Non-pigmented ciliary epithelial cell (primary cell): ENCODE measurements at regions not wholly inside any gene's neighbourhood (a gene's known extent, or its start where the extent isn't known, plus 50 kb on each side); places are given as distances from the start of the nearest gene placed in this dataset.

ENCODE experiments used
- DNase-seq: peaks from one replicate; pipeline ENCODE4 v3.0.0-alpha.2; 2010; ENCODE audit warnings: low read depth

DNA sequence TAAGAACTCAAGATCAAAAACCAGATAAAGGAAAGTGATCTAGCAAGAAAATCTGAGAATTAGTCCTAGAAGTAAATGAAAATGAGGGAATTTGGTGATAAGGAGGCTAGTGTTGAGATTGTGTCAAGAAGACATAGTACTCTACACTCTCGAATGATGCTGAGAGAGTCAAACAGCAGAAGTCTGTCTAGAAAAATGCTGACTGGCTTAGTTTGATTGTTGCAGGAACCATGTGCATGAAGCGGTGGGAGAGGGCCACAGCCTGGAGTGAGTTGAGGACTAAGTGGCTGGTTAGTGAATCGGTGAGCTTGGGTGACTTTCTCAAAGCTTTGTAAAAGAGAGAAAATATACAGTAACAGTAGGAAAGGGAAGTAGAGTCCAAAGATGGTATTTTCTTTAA lies 124.5 kb downstream of the LRIG3 start:
- no peak for DNase-seq

DNA sequence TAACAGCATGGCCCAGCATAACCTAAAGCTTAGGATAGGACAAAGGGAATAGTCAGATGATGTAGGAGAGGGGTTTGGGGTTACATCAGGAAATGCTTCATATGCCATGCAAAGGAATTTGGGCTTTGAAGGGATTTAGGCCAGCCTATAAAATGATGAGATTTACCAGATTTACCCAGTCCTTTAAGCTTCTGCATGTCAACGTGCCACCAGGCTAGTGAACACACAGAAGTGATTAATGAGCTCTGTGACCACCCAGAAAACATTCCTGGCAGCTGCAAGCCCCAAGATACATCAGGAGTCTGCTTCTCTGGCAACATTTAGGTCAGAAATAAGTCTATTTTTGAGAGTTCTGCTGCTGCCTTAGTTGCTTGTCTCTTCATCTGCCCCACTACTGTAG lies 118.3 kb downstream of the LRIG3 start:
- no peak for DNase-seq

DNA sequence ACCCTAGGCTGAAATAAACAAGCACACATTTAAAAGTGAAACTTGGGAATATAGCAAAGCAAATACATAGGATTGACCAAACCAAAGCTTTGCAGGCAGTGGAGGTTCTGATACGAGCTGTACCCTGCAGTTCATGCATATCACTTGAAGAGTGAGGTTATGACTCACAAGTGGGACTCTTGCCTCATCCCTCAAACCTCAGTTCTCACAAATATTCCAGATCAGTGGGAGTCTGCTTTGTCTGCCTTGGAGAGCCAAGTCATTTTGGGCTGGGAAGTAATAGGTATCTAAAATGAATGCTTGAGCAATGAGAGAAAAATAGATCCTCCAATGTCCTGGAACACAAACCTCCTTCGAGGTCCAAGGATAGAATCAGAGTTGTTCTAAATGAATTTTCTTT lies 116.4 kb downstream of the LRIG3 start:
- peak; percentile 87 for DNase-seq

DNA sequence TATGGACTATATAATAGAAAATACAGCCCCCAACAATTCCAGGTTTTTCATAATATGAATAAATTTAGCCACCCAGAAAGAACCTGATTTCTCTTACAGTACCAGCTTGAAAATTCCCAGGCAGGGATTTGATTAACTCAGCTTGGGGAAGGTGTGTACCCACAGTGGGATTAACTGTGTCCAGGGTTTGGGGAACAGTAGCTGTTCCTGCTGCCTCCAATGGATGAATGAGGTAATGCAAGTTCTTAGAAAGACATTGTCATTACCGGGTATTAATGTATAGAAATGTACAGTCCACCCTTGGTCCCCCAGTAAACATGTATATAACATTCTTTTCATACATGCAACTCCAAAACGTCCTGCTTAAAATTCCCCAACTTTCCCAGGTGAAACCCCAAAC lies 115.6 kb downstream of the LRIG3 start:
- DNase-seq: no peak

DNA sequence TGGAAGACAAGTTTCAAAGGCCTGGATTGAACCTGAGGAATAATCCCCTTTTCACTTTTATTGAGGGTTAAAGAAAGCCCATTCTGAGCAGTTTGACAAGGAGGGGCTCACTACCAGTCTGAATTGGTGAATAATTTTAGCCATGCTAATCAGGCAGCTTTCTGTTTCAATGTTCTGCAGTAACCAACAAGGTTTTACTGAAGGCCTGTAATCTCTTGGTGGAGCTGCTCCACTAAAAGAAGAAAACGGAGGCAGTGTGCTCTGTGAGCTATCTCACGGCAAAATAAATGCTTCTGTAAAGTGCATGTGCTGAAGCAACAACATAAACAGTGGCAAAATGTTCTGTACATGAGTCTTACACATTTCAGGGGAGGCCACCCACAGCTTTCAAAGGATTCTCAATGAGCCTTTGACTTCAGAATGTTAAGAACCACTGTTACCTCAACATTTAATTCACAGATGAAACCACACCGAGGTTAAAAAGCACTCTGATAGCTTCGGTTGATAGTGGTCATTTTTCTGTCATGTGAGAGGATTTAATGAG lies 111.2 kb downstream of the LRIG3 start:
- peak; percentile 13 for DNase-seq

DNA sequence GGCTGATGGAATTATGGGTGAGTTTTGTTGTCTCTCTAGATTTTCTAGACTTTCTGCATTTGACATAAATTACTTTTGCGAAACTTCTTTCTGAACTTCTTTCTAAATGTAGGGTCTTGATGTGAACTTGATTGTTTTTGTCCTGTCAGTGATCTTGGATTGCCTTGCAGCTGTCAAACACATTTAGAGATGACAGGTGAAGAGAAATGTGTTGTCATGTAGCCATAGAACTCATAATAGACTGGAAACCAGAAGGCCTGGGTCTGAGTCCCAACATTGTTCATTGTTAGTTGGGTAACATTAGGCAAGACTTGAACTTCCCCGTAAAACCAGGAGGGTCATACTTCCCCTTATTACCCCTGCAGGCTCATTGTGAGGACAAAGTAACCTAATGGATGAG lies 109.0 kb downstream of the LRIG3 start:
- DNase-seq: no peak

DNA sequence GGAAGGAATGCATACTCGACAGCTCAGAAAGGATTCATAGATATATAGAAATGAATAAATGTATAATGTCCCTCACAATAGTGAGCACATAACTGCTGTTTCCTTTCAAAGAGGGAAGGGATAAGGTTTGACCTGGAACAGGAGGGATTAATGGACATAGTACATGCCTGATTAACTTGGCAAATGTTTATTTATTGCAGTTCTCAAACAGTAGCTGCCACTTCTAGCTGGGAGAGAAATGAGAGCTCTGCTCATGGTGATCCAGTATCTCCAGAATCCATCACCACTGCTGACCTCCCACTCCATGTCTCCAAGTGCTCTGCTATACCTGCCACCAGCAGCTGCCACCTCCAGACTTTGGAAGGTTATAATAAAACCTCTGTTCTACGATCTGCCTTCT lies 108.1 kb downstream of the LRIG3 start:
- no peak for DNase-seq

DNA sequence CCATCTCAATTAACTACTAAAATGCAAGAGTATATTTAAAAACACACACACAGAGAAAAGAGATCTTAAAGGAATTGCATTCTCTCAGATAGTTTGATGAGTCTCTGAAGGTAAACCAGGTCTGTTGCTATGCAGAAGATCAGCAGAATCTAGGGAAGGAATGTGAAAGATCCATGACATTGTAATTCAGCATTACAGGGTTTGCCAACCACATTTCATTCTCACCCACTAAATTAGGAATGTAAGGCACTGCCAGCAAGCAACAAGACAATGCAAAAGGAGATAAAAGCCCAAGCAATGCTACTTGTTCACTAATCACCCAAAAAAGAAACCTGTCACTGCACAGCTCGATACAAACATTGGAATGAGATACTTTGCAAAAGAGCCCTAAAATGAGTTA lies 106.3 kb downstream of the LRIG3 start:
- peak; percentile 3 for DNase-seq

DNA sequence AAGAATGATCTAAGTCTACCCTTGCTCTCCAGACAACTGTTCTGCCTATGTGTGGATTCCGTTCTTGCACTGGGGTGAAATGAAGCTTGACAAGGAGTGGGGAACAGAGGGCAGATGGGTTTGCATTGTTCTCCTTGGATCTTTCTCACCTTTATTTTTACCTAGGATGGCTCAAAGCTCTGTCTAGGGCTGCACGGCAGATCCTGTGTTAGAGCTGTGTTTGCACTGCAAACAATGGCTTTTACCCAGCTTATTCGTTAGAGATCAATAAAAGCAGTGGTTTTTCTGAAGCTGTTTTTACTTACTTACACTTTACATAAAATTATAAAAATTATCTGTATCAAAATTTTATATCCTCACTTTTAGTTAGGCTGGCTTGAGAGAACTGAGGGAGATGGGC lies 105.1 kb downstream of the LRIG3 start:
- DNase-seq: no peak

DNA sequence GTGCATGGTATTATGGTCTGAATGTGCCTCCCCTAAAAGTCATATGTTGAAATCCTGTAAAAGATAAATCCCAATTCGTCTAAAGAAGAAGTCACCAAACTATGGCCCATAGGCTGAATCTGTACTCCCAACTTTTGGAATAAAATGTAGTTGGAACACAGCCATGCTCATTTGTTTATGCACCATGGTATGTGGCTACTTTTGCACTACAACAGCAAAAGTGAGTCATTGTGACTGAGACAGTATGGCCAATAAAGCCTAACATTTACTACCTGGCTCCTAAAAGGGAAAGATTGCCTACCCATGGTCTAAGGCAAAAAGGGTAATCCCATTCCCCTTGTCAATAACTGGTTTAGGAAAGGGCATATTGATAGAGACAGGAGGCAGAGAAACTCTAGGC lies 101.8 kb downstream of the LRIG3 start:
- peak; percentile 5 for DNase-seq

DNA sequence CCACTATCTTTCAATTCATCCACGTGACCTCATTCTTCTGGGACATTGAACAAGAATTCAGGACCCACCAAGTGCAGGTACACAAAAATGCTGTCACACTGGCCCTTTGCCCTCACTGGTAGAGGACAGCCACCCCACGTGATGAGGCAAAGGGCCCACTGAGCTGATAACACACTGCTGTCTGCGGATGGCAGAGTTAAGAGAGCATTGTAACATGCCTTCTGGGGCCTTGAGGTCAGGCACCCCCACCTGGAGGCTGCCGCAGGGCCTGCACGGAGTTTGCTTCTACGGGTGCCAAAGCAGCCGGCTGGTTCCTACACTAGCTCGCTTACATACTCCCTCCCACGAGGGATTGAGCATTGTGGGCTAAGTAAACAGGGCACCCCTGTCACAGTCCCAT lies 101.0 kb downstream of the LRIG3 start:
- no peak for DNase-seq

DNA sequence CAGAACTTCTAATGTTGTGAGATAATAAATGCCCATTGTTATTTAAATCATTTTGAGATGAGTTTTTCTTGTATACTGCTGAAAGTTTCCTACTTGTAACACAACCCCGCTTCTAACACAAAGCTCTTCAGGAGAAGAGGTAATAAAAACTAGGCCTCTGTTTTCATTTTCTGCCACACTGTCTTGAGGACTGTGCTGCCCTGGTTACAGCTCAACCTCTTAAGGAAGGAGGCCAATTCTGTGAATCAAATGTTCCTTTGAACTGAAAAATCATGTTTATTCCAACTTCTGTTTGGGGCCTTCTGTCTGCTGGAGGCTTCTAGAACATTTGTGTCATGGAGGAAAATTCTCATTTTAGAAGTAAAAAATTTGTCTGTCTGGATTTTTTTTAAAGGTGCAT lies 100.3 kb downstream of the LRIG3 start:
- DNase-seq: no peak
